B cell (primary cell): ENCODE measurements at regions not wholly inside any gene's neighbourhood (a gene's known extent, or its start where the extent isn't known, plus 50 kb on each side); places are given as distances from the start of the nearest gene placed in this dataset.

Source experiments
- ATAC-seq: fragments of 200-7000 bp; cut with Tn5 transposase; one replicate; pipeline ENCODE4 v1.10.0; 2021; ENCODE audit warnings: low read depth, mild to moderate bottlenecking, moderate number of reproducible peaks, moderate library complexity
- CTCF ChIA-PET: fragments of 350-600 bp; sonication (Branson Sonifier 250); formaldehyde crosslinking; loops from one replicate; lab custom pipeline; 2021; ENCODE audit warnings: antibody characterized with exemption, inconsistent platforms; lab: Charles Lee
- POLR2A ChIA-PET: fragments of 350-600 bp; sonication (Branson Sonifier 250); formaldehyde crosslinking; loops from one replicate; lab custom pipeline; 2021; ENCODE audit warnings: antibody characterized with exemption; lab: Charles Lee
- DNase-seq: peaks from one replicate; pipeline ENCODE4 v3.0.0; 2013
- H2AFZ ChIP-seq: 2 replicates; pipeline ENCODE4 v1.6.1; 2012; ENCODE audit warnings: mild to moderate bottlenecking, low read depth, low read length; ENCODE audit not compliant: insufficient read depth, poor library complexity, severe bottlenecking
- H3K27ac ChIP-seq, 2 donors: 1 replicate in 1 of 2; 2 replicates in 1 of 2; pipeline ENCODE4 v1.5.1; 2012 to 2013; ENCODE audit warnings: low read length in 2 of 2, mild to moderate bottlenecking in 2 of 2, moderate library complexity in 1 of 2
- H3K27me3 ChIP-seq, 4 experiments: fragments of 200-600 bp in 1 of 4; sonication (generic) in 1 of 4; replicated peaks in 1 of 4; 1 replicate in 2 of 4; 2 replicates in 2 of 4; pipeline versions ENCODE4 v1.6.1 to v1.7.0; 2013 to 2016; ENCODE audit warnings: low read length in 3 of 4, mild to moderate bottlenecking in 2 of 4, mixed read lengths in 1 of 4, moderate library complexity in 1 of 4; ENCODE audit not compliant: insufficient read depth in 4 of 4, control insufficient read depth in 3 of 4; ENCODE audit errors: control extremely low read depth in 1 of 4
- H3K36me3 ChIP-seq, 2 experiments: replicated peaks in 1 of 2; 1 replicate in 1 of 2; 2 replicates in 1 of 2; pipeline versions ENCODE4 v1.6.1 to v1.7.1; 2013; ENCODE audit warnings: low read length in 1 of 2; ENCODE audit not compliant: insufficient read depth in 2 of 2, control insufficient read depth in 1 of 2; ENCODE audit errors: control extremely low read depth in 1 of 2, extremely low read depth in 1 of 2
- H3K4me1 ChIP-seq, 2 donors: fragments of 200-600 bp in 1 of 2; sonication (generic) in 1 of 2; 1 replicate in 1 of 2; 2 replicates in 1 of 2; pipeline versions ENCODE4 v1.5.1 to v1.6.1; 2013 to 2017; ENCODE audit warnings: low read length in 2 of 2; ENCODE audit not compliant: control insufficient read depth in 2 of 2, insufficient read depth in 2 of 2
- H3K4me2 ChIP-seq: replicated peaks from 2 replicates; pipeline ENCODE3; 2012; ENCODE audit warnings: mild to moderate bottlenecking, low read depth, low read length; ENCODE audit not compliant: poor library complexity, severe bottlenecking
- H3K4me3 ChIP-seq, 5 experiments: fragments of 200-600 bp in 1 of 5; sonication (generic) in 1 of 5; 1 replicate in 3 of 5; 2 replicates in 2 of 5; pipeline versions ENCODE4 v1.5.1 to v1.7.0; 2011 to 2016; ENCODE audit warnings: low read length in 4 of 5, mild to moderate bottlenecking in 4 of 5, low read depth in 2 of 5, control low read depth in 1 of 5, moderate library complexity in 1 of 5; ENCODE audit not compliant: insufficient read depth in 1 of 5; ENCODE audit errors: control extremely low read depth in 1 of 5, extremely low read depth in 1 of 5
- H3K79me2 ChIP-seq: fragments of 200-600 bp; sonication (generic); one replicate; pipeline ENCODE4 v1.6.0; 2016; ENCODE audit warnings: low read length; ENCODE audit not compliant: control insufficient read depth, insufficient read depth
- H3K9ac ChIP-seq: fragments of 200-600 bp; sonication (generic); 2 replicates; pipeline ENCODE4 v1.6.1; 2017; ENCODE audit warnings: mild to moderate bottlenecking, low read length, moderate library complexity
- H3K9me3 ChIP-seq, 3 donors: one replicate each; pipeline versions ENCODE4 v1.6.1 to v1.7.1; 2013; ENCODE audit warnings: low read length in 2 of 3; ENCODE audit not compliant: control insufficient read depth in 2 of 3, insufficient read depth in 1 of 3; ENCODE audit errors: control extremely low read depth in 1 of 3
- H4K20me1 ChIP-seq: 2 replicates; pipeline ENCODE4 v1.6.0; 2012; ENCODE audit warnings: mild to moderate bottlenecking, low read length; ENCODE audit not compliant: insufficient read depth, control insufficient read depth, poor library complexity, severe bottlenecking
- H3K27ac Mint-ChIP-seq: one replicate; pipeline ENCODE4 v1.8.0; 2021; ENCODE audit warnings: mixed read lengths
- H3K27me3 Mint-ChIP-seq: one replicate; pipeline ENCODE4 v1.8.0; 2021; ENCODE audit warnings: mixed read lengths
- H3K4me1 Mint-ChIP-seq: one replicate; pipeline ENCODE4 v1.8.0; 2021; ENCODE audit warnings: mixed read lengths
- H3K4me3 Mint-ChIP-seq: one replicate; pipeline ENCODE4 v1.8.0; 2021; ENCODE audit warnings: mixed read lengths
- H3K9me3 Mint-ChIP-seq: one replicate; pipeline ENCODE4 v1.8.0; 2022; ENCODE audit warnings: mixed read lengths; ENCODE audit not compliant: insufficient read depth
- CTCF ChIP-seq: fragments of 200-600 bp; IDR thresholded peaks from one replicate; pipeline ENCODE4 v1.8.0; 2022; ENCODE audit warnings: antibody characterized with exemption, mild to moderate bottlenecking
- EZH2 ChIP-seq: IDR thresholded peaks from 2 replicates; pipeline ENCODE4 v1.6.1; 2012; ENCODE audit warnings: borderline replicate concordance, low read depth, mild to moderate bottlenecking, moderate library complexity, low read length; ENCODE audit not compliant: insufficient read depth, poor library complexity, severe bottlenecking
- WGBS: methylation state at CpG from one replicate; pipeline ENCODE4 v1.1.5; 2013; ENCODE audit warnings: missing lambda C conversion rate; ENCODE audit not compliant: insufficient coverage; 5-methylcytosine and 5-hydroxymethylcytosine counted together
- intact Hi-C: fragments of 100-400 bp; cut with micrococcal nuclease; formaldehyde crosslinking; loops from one replicate; pipeline ENCODE4 v1.10.0; 2022

- peaks cover 0 to 3% (median 0%) of the 10 kb centered on the region in 4 experiments for H3K27me3 ChIP-seq
- Mint-ChIP-seq H3K4me3 (no peak overlapping the region), H3K4me1 (no peaks in the 10 kb centered on the region), H3K27ac (no peak overlapping the region), H3K9me3 (no peaks in the 10 kb centered on the region), H3K27me3 (peaks cover 13% of the 10 kb centered on the region)
- no peaks in the 10 kb centered on the region for H4K20me1 ChIP-seq
- intact Hi-C loops, result no loop called here
- ChIA-PET CTCF (no interaction called here), POLR2A (no interaction called here)
- DNase-seq (no peak), ATAC-seq (no peak)
- H3K4me2 ChIP-seq, result no peak overlapping the region
- H3K27ac ChIP-seq, result no peak overlapping the region
- H3K4me1 ChIP-seq, result no peaks in the 10 kb centered on the region
- no peak for TF ChIP-seq EZH2
- H2AFZ ChIP-seq, result no peak overlapping the region
- WGBS, result no CpG with 5 or more reads among the region's 5 CpGs
- no peaks in the 10 kb centered on the region for H3K36me3 ChIP-seq
- H3K79me2 ChIP-seq, result no peaks in the 10 kb centered on the region
- no peak overlapping the region for H3K4me3 ChIP-seq
- no peaks in the 10 kb centered on the region for H3K9me3 ChIP-seq
- no peak overlapping the region for H3K9ac ChIP-seq
These were observed 515.8 kb downstream of the KDM4C start for GRCh38 chr9:7273575-7273974.

DNA sequence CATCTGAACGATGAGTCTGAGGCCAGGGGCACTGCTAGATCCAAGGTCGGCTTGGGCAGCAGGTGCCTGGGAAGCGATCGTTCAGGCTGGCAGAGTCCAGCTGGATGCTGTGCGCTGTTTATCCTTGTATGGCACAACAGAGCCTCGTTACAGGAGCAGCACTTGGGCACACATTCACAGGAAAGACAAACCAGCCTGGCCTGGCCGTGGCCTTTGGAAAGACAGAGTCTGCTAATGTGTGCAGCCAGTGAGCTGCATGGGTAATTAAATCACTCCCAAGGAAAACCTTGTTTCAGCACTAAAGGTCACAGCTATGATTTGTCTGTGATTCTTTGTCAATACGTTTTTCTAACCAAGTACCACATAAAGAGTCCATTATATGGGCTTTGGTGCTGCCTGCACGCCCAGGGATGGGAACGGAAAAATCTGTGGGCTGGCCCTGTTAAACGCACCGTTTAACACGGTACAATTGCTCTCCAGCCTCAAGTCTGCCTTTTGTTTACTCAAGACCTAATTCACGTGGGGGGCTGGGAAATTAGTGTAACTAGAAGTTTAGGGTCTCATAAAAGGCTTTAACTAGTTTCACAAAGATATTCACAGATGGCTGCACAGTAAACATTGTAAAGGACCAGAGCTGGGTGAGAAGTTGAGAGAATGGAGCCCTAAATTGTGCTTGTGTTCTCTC, 509.3 kb downstream of the KDM4C start:
- Histone ChIP-seq H3K36me3 (no peaks in the 10 kb centered on the region), H3K4me1 (no peaks in the 10 kb centered on the region), H3K79me2 (no peaks in the 10 kb centered on the region), H2AFZ (no peak overlapping the region), H3K9me3 (no peaks in the 10 kb centered on the region), H3K4me3 (no peak overlapping the region), H3K27ac (no peak overlapping the region), H3K27me3 (peaks cover 0 to 3% (median 0%) of the 10 kb centered on the region in 4 experiments), H3K4me2 (no peak overlapping the region), H4K20me1 (no peaks in the 10 kb centered on the region), H3K9ac (no peak overlapping the region)
- POLR2A ChIA-PET, result no interaction called here
- CTCF ChIA-PET, result no interaction called here
- Mint-ChIP-seq H3K9me3 (no peaks in the 10 kb centered on the region), H3K4me3 (no peak overlapping the region), H3K4me1 (no peaks in the 10 kb centered on the region), H3K27me3 (peaks cover 22% of the 10 kb centered on the region), H3K27ac (no peak overlapping the region)
- intact Hi-C loops, result no loop called here
- 87% methylated on average over 10 of the region's 14 CpGs for WGBS
- ATAC-seq (no peak), DNase-seq (no peak)
- TF ChIP-seq EZH2 (no peak), CTCF (no peak)
